Lower leg skin (tissue), 4 donors: ENCODE measurements at regions not wholly inside any gene's neighbourhood (a gene's known extent, or its start where the extent isn't known, plus 50 kb on each side); places are given as distances from the start of the nearest gene placed in this dataset.

Experiments used
- DNase-seq, 2 donors: peaks; one replicate each; pipeline ENCODE4 v3.0.0-alpha.2; 2019; ENCODE audit warnings: low spot score in 2 of 2
- H3K4me3 ChIP-seq: fragments of 200-600 bp; sonication (generic); 2 replicates; pipeline ENCODE4 v1.5.1; 2017; ENCODE audit warnings: mild to moderate bottlenecking, low read depth; ENCODE audit not compliant: poor library complexity, severe bottlenecking
- POLR2A ChIP-seq, 2 donors: fragments of 450-650 bp; IDR thresholded peaks; one replicate each; pipeline ENCODE4 v1.6.1; 2016 to 2017; ENCODE audit warnings: antibody characterized with exemption in 2 of 2, mild to moderate bottlenecking in 1 of 2, moderate library complexity in 1 of 2
- WGBS, 2 donors: methylation state at CpG; one replicate each; pipeline ENCODE4 v1.1.5; 2018; 5-methylcytosine and 5-hydroxymethylcytosine counted together
- intact Hi-C: fragments of 100-400 bp; cut with DNase I; formaldehyde crosslinking; loops from one replicate; pipeline ENCODE4 v1.15.0; 2023; ENCODE audit warnings: low total_unique reads
- TF ChIP-seq, protein P1 (sequence below), 3 donors: fragments of 450-650 bp; IDR thresholded peaks; one replicate each; pipeline ENCODE4 v1.5.1; 2016; ENCODE audit warnings: antibody characterized with exemption in 3 of 3, mild to moderate bottlenecking in 3 of 3, moderate library complexity in 2 of 3

DNA sequence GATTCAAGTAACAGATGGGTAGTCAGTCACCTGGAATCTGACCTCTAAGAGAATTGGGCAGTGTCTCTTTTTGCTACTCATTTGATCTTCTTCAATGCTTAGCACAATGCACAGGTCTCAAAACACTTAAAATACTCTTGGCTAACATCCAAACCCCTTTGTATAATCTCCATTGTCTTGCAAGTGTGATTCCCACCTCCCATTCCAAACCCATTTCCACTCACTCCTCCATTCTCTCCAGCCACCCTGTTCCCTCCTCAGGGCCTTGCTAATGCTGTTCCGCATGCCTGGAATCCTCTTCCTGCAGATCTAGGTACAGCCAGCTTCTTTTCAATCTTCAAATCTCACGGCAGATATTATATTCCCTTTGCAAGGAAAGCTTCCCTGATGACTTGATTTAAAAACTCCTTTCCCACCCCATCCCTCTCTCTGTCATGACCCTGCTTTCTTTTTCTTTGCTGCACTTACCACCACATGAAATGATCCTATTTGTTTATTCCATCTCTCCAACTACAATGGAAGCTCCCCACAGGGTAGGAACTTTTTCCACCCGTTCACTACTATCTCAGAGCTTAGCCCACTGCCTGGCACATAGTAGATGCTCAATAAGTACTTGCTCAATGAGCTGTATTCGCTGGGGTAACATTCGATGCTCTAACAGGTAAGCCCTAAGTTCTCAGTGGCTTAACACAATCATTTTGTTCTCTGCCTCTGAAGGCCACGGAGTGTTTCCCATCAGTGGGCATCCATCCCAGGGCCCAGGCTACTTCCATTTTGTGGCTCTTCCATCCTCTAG is 121.7 kb downstream of the MN1 start:
- 94 to 96% methylated on average over 6 of the region's 6 CpGs for WGBS, 2 donors
- intact Hi-C loops: no loop called here
- H3K4me3 ChIP-seq: no peak overlapping the region
- TF ChIP-seq POLR2A (IDR thresholded peaks at IDR 0.05): no peak
- TF ChIP-seq, protein P1, sequence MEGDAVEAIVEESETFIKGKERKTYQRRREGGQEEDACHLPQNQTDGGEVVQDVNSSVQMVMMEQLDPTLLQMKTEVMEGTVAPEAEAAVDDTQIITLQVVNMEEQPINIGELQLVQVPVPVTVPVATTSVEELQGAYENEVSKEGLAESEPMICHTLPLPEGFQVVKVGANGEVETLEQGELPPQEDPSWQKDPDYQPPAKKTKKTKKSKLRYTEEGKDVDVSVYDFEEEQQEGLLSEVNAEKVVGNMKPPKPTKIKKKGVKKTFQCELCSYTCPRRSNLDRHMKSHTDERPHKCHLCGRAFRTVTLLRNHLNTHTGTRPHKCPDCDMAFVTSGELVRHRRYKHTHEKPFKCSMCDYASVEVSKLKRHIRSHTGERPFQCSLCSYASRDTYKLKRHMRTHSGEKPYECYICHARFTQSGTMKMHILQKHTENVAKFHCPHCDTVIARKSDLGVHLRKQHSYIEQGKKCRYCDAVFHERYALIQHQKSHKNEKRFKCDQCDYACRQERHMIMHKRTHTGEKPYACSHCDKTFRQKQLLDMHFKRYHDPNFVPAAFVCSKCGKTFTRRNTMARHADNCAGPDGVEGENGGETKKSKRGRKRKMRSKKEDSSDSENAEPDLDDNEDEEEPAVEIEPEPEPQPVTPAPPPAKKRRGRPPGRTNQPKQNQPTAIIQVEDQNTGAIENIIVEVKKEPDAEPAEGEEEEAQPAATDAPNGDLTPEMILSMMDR (IDR thresholded peaks at IDR 0.05): no peak
- no peak for DNase-seq

DNA sequence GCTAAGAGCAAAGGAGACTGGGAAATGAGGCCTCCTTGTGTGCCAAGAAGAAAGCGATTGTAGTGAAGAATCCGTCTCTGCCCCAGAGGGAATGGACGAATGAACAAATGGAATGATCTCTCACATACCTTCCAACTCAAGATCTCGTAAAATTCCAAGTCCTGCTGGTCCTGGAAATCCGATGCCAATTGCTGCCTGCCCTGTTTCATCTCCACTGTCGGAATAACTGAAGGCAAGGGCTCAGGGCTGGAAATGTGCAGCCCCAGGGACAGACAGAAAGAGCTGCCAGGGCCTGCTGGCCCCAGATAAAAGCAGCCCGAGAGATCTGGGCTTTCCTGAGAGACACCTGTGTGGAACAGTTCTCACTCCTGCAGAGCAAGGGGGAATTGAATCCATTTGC is 120.9 kb downstream of the MN1 start:
- 86 to 91% methylated on average over 7 of the region's 7 CpGs for WGBS, 2 donors
- intact Hi-C loops: no loop called here
- H3K4me3 ChIP-seq: no peak overlapping the region
- TF ChIP-seq, protein P1 (IDR thresholded peaks at IDR 0.05): no peak
- no peak for TF ChIP-seq POLR2A (IDR thresholded peaks at IDR 0.05)
- DNase-seq: no peak

DNA sequence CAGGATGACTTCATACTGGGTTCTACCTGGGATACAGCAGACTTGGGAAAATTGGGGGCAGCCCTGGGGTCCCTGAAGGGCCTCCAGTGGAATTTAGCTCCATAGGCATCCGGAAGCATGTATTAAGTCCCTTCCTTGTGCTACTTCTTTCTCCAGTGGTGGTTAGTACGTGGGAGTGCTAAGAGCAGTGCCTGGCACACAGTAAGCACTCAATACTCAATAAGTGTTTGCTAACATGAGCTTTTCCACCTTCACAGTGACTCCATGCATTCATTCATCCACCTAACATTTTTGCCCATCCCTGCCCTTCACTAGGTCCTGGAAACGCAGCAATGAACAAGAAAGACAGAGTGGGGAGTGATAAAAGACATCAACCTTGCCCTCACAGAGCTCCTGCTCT is 120.5 kb downstream of the MN1 start:
- intact Hi-C loops: no loop called here
- no peak overlapping the region for H3K4me3 ChIP-seq
- TF ChIP-seq POLR2A (IDR thresholded peaks at IDR 0.05): no peak
- TF ChIP-seq, protein P1 (IDR thresholded peaks at IDR 0.05): no peak
- WGBS, 2 donors: 90% methylated on average over 3 of the region's 3 CpGs
- no peak for DNase-seq

DNA sequence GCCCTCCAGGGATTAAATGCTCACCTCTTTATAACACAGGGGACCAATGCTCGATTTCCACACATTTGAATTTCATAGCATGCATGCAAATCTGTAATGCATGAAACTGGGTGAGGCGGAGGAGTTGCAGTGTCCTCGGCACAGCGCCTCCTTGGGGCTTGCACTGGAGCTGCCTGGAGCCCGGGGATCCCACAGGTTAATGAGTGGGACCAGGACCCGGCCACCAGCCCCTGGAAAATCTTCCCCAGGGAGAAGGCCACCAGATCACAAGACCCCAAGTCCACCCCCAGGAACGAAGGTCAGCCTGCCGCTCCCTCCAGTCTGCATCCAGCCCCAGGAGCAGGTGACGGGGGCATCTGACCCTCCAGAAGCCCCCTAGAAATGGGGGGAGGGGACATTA is 119.1 kb downstream of the MN1 start:
- DNase-seq: no peak
- H3K4me3 ChIP-seq: no peak overlapping the region
- intact Hi-C loops: no loop called here
- TF ChIP-seq POLR2A (IDR thresholded peaks at IDR 0.05): no peak
- TF ChIP-seq, protein P1 (IDR thresholded peaks at IDR 0.05): no peak
- WGBS, 2 donors: 64 to 72% methylated on average over 8 to 9 of the region's 9 CpGs

DNA sequence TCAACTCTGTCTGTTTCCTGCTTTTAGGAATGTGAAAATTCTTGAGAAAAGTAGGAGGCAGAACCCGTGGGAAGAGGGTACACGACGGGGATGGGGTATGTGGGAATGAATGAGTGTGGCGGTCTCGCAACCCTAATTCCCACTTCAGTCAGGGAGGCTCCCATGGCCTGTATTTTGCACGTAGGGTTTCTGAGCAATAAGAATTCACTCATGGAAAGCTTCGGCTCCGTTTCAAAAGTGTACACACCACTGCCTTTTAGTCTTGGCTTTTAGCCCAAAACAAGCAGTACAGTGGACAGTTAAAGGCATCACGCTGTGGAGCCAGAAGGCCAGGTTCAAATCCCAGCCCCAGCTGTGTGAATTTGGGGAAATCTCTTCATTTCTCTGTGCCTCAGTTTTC is 116.7 kb downstream of the MN1 start:
- TF ChIP-seq, protein P1 (IDR thresholded peaks at IDR 0.05): no peak
- no peak for TF ChIP-seq POLR2A (IDR thresholded peaks at IDR 0.05)
- no peak for DNase-seq
- intact Hi-C loops: no loop called here
- H3K4me3 ChIP-seq: no peak overlapping the region
- WGBS, 2 donors: 66 to 68% methylated on average over 9 of the region's 9 CpGs

DNA sequence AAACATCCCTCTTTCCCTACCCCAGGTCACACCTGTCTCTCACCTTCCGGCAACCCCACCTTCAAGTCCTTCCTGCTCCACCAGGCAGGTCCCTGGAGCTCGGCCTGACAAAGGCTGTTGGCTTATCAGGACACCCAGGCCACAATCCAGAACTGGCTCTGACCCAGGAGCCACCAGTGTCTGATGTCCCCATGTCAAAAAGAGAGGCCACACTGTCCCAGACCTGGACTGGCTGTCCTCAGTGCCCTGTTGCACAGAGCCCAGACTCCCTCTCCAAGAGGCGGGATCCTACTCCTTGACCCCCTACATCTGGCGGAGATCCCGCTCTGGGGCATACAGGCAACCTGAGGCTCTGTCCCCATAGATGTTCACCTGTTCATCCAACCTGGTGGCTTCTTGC is 116.0 kb downstream of the MN1 start:
- TF ChIP-seq, protein P1 (IDR thresholded peaks at IDR 0.05): no peak
- TF ChIP-seq POLR2A (IDR thresholded peaks at IDR 0.05): no peak
- intact Hi-C loops: no loop called here
- WGBS, 2 donors: 88 to 95% methylated on average over 4 to 5 of the region's 5 CpGs
- DNase-seq: no peak
- no peak overlapping the region for H3K4me3 ChIP-seq
